ENCODE measurements at regions not wholly inside any gene's neighbourhood (a gene's known extent, or its start where the extent isn't known, plus 50 kb on each side); places are given as distances from the start of the nearest gene placed in this dataset.

- no peak for TF ChIP-seq ZNF398 (tag by site-specific recombination; IDR thresholded peaks at IDR 0.05)
- no peak for TF ChIP-seq ZBTB17 (tag by site-specific recombination; IDR thresholded peaks at IDR 0.05)
- TF ChIP-seq HOXC10 (CRISPR knock-in tag; IDR thresholded peaks at IDR 0.05): no peak
These were observed 281.1 kb upstream of the MAN1A1 start (continued) for GRCh38 chr6:119630561-119631192.

- Histone ChIP-seq H3K36me3 (ENCODE audit: control insufficient read depth in 2 of 2, insufficient read depth in 1 of 2, low read length in 2 of 2) (no peaks in the 10 kb centered on the region), H3K4me3 (ENCODE audit: low read depth, low read length) (no peak overlapping the region), H3K27ac (ENCODE audit: extremely low read depth, low read depth, low read length) (no peak overlapping the region), H3K4me1 (ENCODE audit: control insufficient read depth, insufficient read depth, low read length) (no peaks in the 10 kb centered on the region), H3K9me3 (ENCODE audit: control insufficient read depth, insufficient read depth, low read depth, low read length) (no peaks in the 10 kb centered on the region)
- TF ChIP-seq ZNF473 (tag by site-specific recombination; IDR thresholded peaks at IDR 0.05) (no peak), ZNF843 (tag by site-specific recombination; IDR thresholded peaks at IDR 0.05) (no peak), ZEB2 (tag by site-specific recombination; IDR thresholded peaks at IDR 0.05) (no peak), ZNF404 (tag by site-specific recombination; IDR thresholded peaks at IDR 0.05) (no peak), BCL11A (tag by site-specific recombination; IDR thresholded peaks at IDR 0.05; ENCODE audit: low read depth) (no peak), ZBTB1 (tag by site-specific recombination; IDR thresholded peaks at IDR 0.05) (no peak), ZBTB6 (tag by site-specific recombination; IDR thresholded peaks at IDR 0.05) (no peak), ZNF324 (tag by site-specific recombination; IDR thresholded peaks at IDR 0.05) (no peak), ELK4 (IDR thresholded peaks at IDR 0.05; ENCODE audit: borderline replicate concordance, low read depth, low read length) (no peak), ZFP37 (tag by site-specific recombination; IDR thresholded peaks at IDR 0.05) (no peak), ZNF184 (tag by site-specific recombination; IDR thresholded peaks at IDR 0.05) (no peak), PBX3 (CRISPR knock-in tag; IDR thresholded peaks at IDR 0.05) (no peak), KLF7 (tag by site-specific recombination; IDR thresholded peaks at IDR 0.05; ENCODE audit: borderline replicate concordance) (no peak)
- ChIA-PET CTCF (interaction anchor here (0.6 to 1.3 kb wide), 4 partner anchors 32 to 470 kb away, joined by 3 to 4 read pairs (median 3); no protein-coding TSS in a partner anchor), POLR2A (no interaction called here)
These were observed 279.4 kb upstream of the MAN1A1 start for GRCh38 chr6:119628691-119629594.

Measured in HEK293 (cell line).